H1 (cell line): ENCODE measurements at regions not wholly inside any gene's neighbourhood (a gene's known extent, or its start where the extent isn't known, plus 50 kb on each side); places are given as distances from the start of the nearest gene placed in this dataset.

Source experiments
- CTCF ChIA-PET: fragments of 300-600 bp; sonication (Branson Sonifier 250); formaldehyde crosslinking; loops from one replicate; lab custom pipeline; 2021; ENCODE audit not compliant: partially characterized antibody; lab: Charles Lee
- POLR2A ChIA-PET: fragments of 300-600 bp; sonication (Branson Sonifier 250); formaldehyde crosslinking; loops from one replicate; lab custom pipeline; 2021; ENCODE audit warnings: inconsistent platforms; ENCODE audit not compliant: partially characterized antibody; lab: Charles Lee
- DNase-seq, 2 experiments: peaks; one replicate each; pipeline versions ENCODE4 v3.0.0 to v3.0.0-alpha.2; 2010 to 2022; ENCODE audit warnings: low spot score in 2 of 2, low read depth in 1 of 2, mixed read lengths in 1 of 2
- FAIRE-seq: peaks from 2 replicates; lab custom pipeline; 2011; peaks lifted over from hg19 to GRCh38; lab: Jason Lieb, UNC
- H2AFZ ChIP-seq: 2 replicates; pipeline ENCODE4 v1.8.1; 2012; ENCODE audit warnings: low read length, inconsistent platforms
- H2AK5ac ChIP-seq: 2 replicates; pipeline ENCODE4 v1.6.1; 2013; ENCODE audit warnings: low read depth, low read length
- H2BK120ac ChIP-seq: replicated peaks from 2 replicates; pipeline ENCODE3; 2013; ENCODE audit warnings: low read depth, low read length, inconsistent platforms
- H2BK12ac ChIP-seq: 2 replicates; pipeline ENCODE4 v1.6.1; 2013; ENCODE audit warnings: low read depth, low read length
- H2BK15ac ChIP-seq: 2 replicates; pipeline ENCODE4 v1.6.1; 2013; ENCODE audit warnings: low read length
- H2BK20ac ChIP-seq: 2 replicates; pipeline ENCODE4 v1.6.1; 2013; ENCODE audit warnings: low read length
- H2BK5ac ChIP-seq: 2 replicates; pipeline ENCODE4 v1.6.1; 2013; ENCODE audit warnings: low read depth, low read length
- H3K14ac ChIP-seq: 2 replicates; pipeline ENCODE4 v1.6.1; 2013; ENCODE audit warnings: inconsistent platforms; ENCODE audit not compliant: insufficient read length
- H3K18ac ChIP-seq: 2 replicates; pipeline ENCODE4 v1.6.1; 2013; ENCODE audit warnings: low read length; ENCODE audit errors: extremely low read depth
- H3K23ac ChIP-seq: 2 replicates; pipeline ENCODE4 v1.6.1; 2013; ENCODE audit warnings: inconsistent platforms; ENCODE audit not compliant: insufficient read length
- H3K23me2 ChIP-seq: 2 replicates; pipeline ENCODE4 v1.6.1; 2013; ENCODE audit warnings: low read depth, low read length
- H3K27ac ChIP-seq: 2 replicates; pipeline ENCODE4 v1.6.1; 2011; ENCODE audit warnings: low read depth, low read length, inconsistent platforms
- H3K27me3 ChIP-seq, 4 experiments: replicated peaks in 1 of 4; 1 replicate in 1 of 4; 2 replicates in 3 of 4; pipeline versions ENCODE4 v1.6.1 to v1.8.1; 2011 to 2013; ENCODE audit warnings: low read length in 3 of 4, mild to moderate bottlenecking in 3 of 4, inconsistent platforms in 2 of 4, mixed read lengths in 2 of 4, moderate library complexity in 1 of 4; ENCODE audit not compliant: control insufficient read depth in 3 of 4, insufficient read depth in 3 of 4; ENCODE audit errors: extremely low read depth in 1 of 4
- H3K36me3 ChIP-seq, 4 experiments: 2 replicates each; pipeline versions ENCODE4 v1.6.1 to v1.8.1; 2011 to 2013; ENCODE audit warnings: mild to moderate bottlenecking in 4 of 4, low read length in 3 of 4, moderate library complexity in 2 of 4, control low read depth in 1 of 4, inconsistent platforms in 1 of 4; ENCODE audit not compliant: insufficient read depth in 4 of 4, control insufficient read depth in 2 of 4
- H3K4ac ChIP-seq: replicated peaks from 2 replicates; pipeline ENCODE3; 2013; ENCODE audit warnings: low read length, low read depth, mixed read lengths, inconsistent platforms; ENCODE audit not compliant: insufficient read length
- H3K4me1 ChIP-seq, 4 experiments: replicated peaks in 1 of 4; 1 replicate in 1 of 4; 2 replicates in 3 of 4; pipeline versions ENCODE4 v1.6.1 to v1.8.1; 2011 to 2013; ENCODE audit warnings: low read length in 3 of 4, inconsistent platforms in 2 of 4, mixed read lengths in 1 of 4; ENCODE audit not compliant: insufficient read depth in 4 of 4, control insufficient read depth in 3 of 4
- H3K4me2 ChIP-seq, 2 experiments: 2 replicates each; pipeline versions ENCODE4 v1.6.1 to v1.8.1; 2011 to 2013; ENCODE audit warnings: low read depth in 2 of 2, low read length in 2 of 2, control low read depth in 1 of 2, inconsistent platforms in 1 of 2, mild to moderate bottlenecking in 1 of 2; ENCODE audit not compliant: insufficient read depth in 1 of 2
- H3K4me3 ChIP-seq, 4 experiments: fragments of 200-600, 300-600 bp in 1 of 4; sonication (generic), shearing (Covaris generic), sonication (Bioruptor Twin) in 1 of 4; 2 replicates each; pipeline versions ENCODE4 v1.5.1 to v1.8.1; 2011 to 2016; ENCODE audit warnings: low read length in 4 of 4, low read depth in 3 of 4, control low read depth in 2 of 4, inconsistent platforms in 2 of 4, mild to moderate bottlenecking in 2 of 4, mixed read lengths in 1 of 4, moderate library complexity in 1 of 4; ENCODE audit not compliant: insufficient read depth in 2 of 4; ENCODE audit errors: extremely low read depth in 1 of 4
- H3K56ac ChIP-seq: replicated peaks from 2 replicates; pipeline ENCODE3; 2013; ENCODE audit warnings: low read depth, mild to moderate bottlenecking, mixed read lengths, low read length, inconsistent platforms; ENCODE audit not compliant: insufficient read length
- H3K79me1 ChIP-seq: 2 replicates; pipeline ENCODE4 v1.6.1; 2013; ENCODE audit warnings: low read depth, low read length, control low read depth
- H3K79me2 ChIP-seq, 2 experiments: 2 replicates each; pipeline versions ENCODE4 v1.6.1 to v1.8.1; 2012 to 2013; ENCODE audit warnings: low read length in 2 of 2, mild to moderate bottlenecking in 2 of 2, inconsistent platforms in 1 of 2; ENCODE audit not compliant: insufficient read depth in 2 of 2, control insufficient read depth in 1 of 2
- H3K9ac ChIP-seq, 4 experiments: replicated peaks in 1 of 4; 1 replicate in 1 of 4; 2 replicates in 3 of 4; pipeline versions ENCODE4 v1.6.1 to v1.8.1; 2011 to 2013; ENCODE audit warnings: low read depth in 3 of 4, low read length in 3 of 4, control low read depth in 2 of 4, mild to moderate bottlenecking in 2 of 4, moderate library complexity in 2 of 4, inconsistent platforms in 1 of 4; ENCODE audit errors: extremely low read depth in 1 of 4
- H3K9me3 ChIP-seq, 2 experiments: 2 replicates each; pipeline versions ENCODE4 v1.6.1 to v1.8.1; 2012 to 2013; ENCODE audit warnings: mild to moderate bottlenecking in 2 of 2, moderate library complexity in 2 of 2, control low read depth in 1 of 2, inconsistent platforms in 1 of 2, low read depth in 1 of 2, low read length in 1 of 2, mixed read lengths in 1 of 2; ENCODE audit not compliant: insufficient read depth in 2 of 2
- H4K20me1 ChIP-seq, 2 experiments: replicated peaks in 1 of 2; 2 replicates each; pipeline versions ENCODE3 to v1.8.1; 2011 to 2013; ENCODE audit warnings: inconsistent platforms in 2 of 2, low read length in 2 of 2, mild to moderate bottlenecking in 1 of 2; ENCODE audit not compliant: insufficient read depth in 2 of 2, control insufficient read depth in 1 of 2
- H4K5ac ChIP-seq: 2 replicates; pipeline ENCODE4 v1.6.1; 2013; ENCODE audit warnings: low read length, low read depth, mixed read lengths, inconsistent platforms; ENCODE audit not compliant: insufficient read length
- H4K8ac ChIP-seq: 2 replicates; pipeline ENCODE4 v1.8.0; 2013; ENCODE audit warnings: mild to moderate bottlenecking, moderate library complexity, low read length, inconsistent platforms; ENCODE audit not compliant: insufficient read depth; ENCODE audit errors: extremely low read depth
- H4K91ac ChIP-seq: replicated peaks from 2 replicates; pipeline ENCODE3; 2013; ENCODE audit warnings: low read length, mixed read lengths, inconsistent platforms; ENCODE audit not compliant: insufficient read length
- RNF2 ChIP-seq: fragments of 200-900, 300-1000 bp; sonication (generic); IDR thresholded peaks from 2 replicates; pipeline ENCODE4 v1.7.1; 2016; ENCODE audit warnings: borderline replicate concordance, low read depth, mild to moderate bottlenecking, antibody characterized with exemption, low read length; ENCODE audit not compliant: poor library complexity, severe bottlenecking; ENCODE audit errors: missing control alignments
- TBP ChIP-seq: IDR thresholded peaks from 2 replicates; pipeline ENCODE4 v1.6.1; 2011; ENCODE audit warnings: low read depth, low read length, improper control_type of control experiment
- YY1 ChIP-seq: IDR thresholded peaks from 2 replicates; pipeline ENCODE4 v1.6.1; 2011; ENCODE audit warnings: low read depth, mild to moderate bottlenecking, low read length
- WGBS, 2 experiments: shearing (Covaris generic) in 1 of 2; methylation state at CpG; one replicate each; pipeline versions ENCODE4 v1.1.6 to v1.1.7; 2013 to 2015; ENCODE audit warnings: low lambda C conversion rate in 2 of 2, mixed read lengths in 2 of 2, inconsistent platforms in 1 of 2, low coverage in 1 of 2, missing lambda C conversion rate in 1 of 2; ENCODE audit not compliant: insufficient replicate concordance in 2 of 2, insufficient coverage in 1 of 2, insufficient read length in 1 of 2; ENCODE audit errors: extremely low coverage in 1 of 2, missing lambda C conversion rate in 1 of 2; 5-methylcytosine and 5-hydroxymethylcytosine counted together

DNA sequence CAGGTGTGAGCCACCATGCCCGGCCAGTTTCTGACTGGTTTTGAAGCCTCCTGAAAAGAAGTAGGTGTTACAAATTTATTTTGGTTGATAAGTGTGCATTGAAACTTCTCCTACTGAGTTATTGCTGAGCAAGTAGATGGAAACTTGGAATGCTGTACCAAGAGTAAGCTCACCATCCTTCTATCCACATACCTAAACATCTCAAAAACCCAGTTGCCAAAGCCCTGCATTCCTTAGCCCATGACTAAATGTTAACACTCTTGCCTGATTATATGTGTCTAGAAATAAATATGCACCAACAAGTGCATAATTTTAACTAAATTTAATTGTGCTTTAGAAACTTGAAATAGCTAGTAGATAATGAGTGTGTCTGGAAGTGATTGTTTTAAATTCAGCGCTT is 357.8 kb downstream of the DUSP6 start:
- no peak overlapping the region for H4K5ac ChIP-seq
- H3K56ac ChIP-seq = no peak overlapping the region
- no peak overlapping the region for H2AK5ac ChIP-seq
- H2BK20ac ChIP-seq = no peak overlapping the region
- H3K36me3 ChIP-seq = no peaks in the 10 kb centered on the region
- POLR2A ChIA-PET = no interaction called here
- no peak overlapping the region for H2BK12ac ChIP-seq
- FAIRE-seq (no peak), DNase-seq (no peak)
- H2AFZ ChIP-seq = no peak overlapping the region
- CTCF ChIA-PET = interaction anchor here (0.6 to 2.7 kb wide), 29 partner anchors 9 to 922 kb away, joined by 3 to 11 read pairs (median 3); partner anchors contain the start of gene KITLG
- no peaks in the 10 kb centered on the region for H3K9me3 ChIP-seq
- no peaks in the 10 kb centered on the region for H4K20me1 ChIP-seq
- no peak overlapping the region for H2BK5ac ChIP-seq
- H3K9ac ChIP-seq = no peak overlapping the region
- H3K23me2 ChIP-seq = no peaks in the 10 kb centered on the region
- H3K4me2 ChIP-seq = no peak overlapping the region
- no peak overlapping the region for H2BK15ac ChIP-seq
- no peaks in the 10 kb centered on the region for H3K79me1 ChIP-seq
- no peak overlapping the region for H3K4me3 ChIP-seq
- no peak overlapping the region for H3K23ac ChIP-seq
- H3K4me1 ChIP-seq = peaks cover 0 to 3% (median 0%) of the 10 kb centered on the region in 4 experiments; a peak in 1 of 7 replicates
- no peak for TF ChIP-seq YY1
- TF ChIP-seq RNF2 = no peak
- no peak for TF ChIP-seq TBP
- TF ChIP-seq, all 59 proteins: peak for 0
- no peak overlapping the region for H4K8ac ChIP-seq
- no peaks in the 10 kb centered on the region for H3K27me3 ChIP-seq
- 94% methylated on average over 2 of the region's 2 CpGs; no CpG with 5 or more reads in 1 of the 2 experiments for WGBS, 2 experiments
- H2BK120ac ChIP-seq = no peak overlapping the region
- H3K14ac ChIP-seq = no peak overlapping the region
- H4K91ac ChIP-seq = no peak overlapping the region
- H3K79me2 ChIP-seq = no peaks in the 10 kb centered on the region
- no peak overlapping the region for H3K27ac ChIP-seq
- no peak overlapping the region for H3K18ac ChIP-seq
- H3K4ac ChIP-seq = no peak overlapping the region
